ENCODE measurements at regions not wholly inside any gene's neighbourhood (a gene's known extent, or its start where the extent isn't known, plus 50 kb on each side); places are given as distances from the start of the nearest gene placed in this dataset.

DNA sequence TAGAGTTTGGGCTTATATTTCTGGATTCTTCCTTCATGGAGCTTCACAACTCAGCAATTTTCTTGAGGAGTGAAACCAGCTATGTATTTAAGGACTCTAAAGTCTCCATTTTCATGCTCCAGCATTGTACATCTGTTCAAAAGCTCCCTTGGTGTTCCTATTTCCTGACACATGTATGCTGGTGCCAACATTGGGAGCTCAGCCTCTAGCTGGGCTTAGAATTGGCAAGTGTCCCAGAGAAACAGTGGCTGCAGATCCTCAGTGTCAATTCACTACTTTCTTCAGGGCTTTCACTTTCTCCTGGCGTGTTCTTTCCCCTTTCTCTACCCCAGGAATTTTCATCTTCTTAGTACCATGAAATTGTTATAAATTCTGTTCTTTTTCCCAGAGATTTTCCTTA is 103.1 kb downstream of the ZNF467 start:
- TF ChIP-seq, protein P1, sequence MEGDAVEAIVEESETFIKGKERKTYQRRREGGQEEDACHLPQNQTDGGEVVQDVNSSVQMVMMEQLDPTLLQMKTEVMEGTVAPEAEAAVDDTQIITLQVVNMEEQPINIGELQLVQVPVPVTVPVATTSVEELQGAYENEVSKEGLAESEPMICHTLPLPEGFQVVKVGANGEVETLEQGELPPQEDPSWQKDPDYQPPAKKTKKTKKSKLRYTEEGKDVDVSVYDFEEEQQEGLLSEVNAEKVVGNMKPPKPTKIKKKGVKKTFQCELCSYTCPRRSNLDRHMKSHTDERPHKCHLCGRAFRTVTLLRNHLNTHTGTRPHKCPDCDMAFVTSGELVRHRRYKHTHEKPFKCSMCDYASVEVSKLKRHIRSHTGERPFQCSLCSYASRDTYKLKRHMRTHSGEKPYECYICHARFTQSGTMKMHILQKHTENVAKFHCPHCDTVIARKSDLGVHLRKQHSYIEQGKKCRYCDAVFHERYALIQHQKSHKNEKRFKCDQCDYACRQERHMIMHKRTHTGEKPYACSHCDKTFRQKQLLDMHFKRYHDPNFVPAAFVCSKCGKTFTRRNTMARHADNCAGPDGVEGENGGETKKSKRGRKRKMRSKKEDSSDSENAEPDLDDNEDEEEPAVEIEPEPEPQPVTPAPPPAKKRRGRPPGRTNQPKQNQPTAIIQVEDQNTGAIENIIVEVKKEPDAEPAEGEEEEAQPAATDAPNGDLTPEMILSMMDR (IDR thresholded peaks at IDR 0.05 in 8 of 11, conservative IDR thresholded peaks at IDR 0.05 in 3 of 11): no peak
- TF ChIP-seq POLR2AphosphoS5 (IDR thresholded peaks at IDR 0.05) (no peak), POLR2A (IDR thresholded peaks at IDR 0.05) (no peak)

Measured in spleen (tissue), 7 donors.